ENCODE measurements at regions not wholly inside any gene's neighbourhood (a gene's known extent, or its start where the extent isn't known, plus 50 kb on each side); places are given as distances from the start of the nearest gene placed in this dataset.
"Not testable (repeated sequence)": the region's sequence is repeated elsewhere in the genome, so short reads cannot be mapped to it uniquely, and the experiment has no call there.

DNA sequence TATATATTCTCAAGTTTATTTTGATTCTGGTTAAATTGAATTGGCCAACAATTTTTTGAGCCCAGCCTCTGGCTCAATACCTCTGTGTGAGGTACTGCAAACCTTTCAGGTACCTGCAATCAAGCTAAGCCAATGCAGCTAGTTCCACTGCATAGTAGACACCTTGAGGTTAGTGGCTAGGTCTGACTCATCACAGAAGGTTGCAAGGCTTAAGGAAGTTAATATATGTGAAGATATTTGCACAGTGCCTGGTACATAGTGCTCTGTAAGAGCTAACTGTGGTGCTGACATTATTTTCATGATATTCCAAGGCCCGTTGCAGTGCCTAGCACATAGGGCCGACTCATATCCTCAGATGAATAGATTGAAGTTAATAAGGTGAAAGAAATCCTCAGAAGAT, 330.5 kb upstream of the KAZN start:
- H3K36me3 ChIP-seq (replicated peaks; ENCODE audit: insufficient read depth, low read depth): no peaks in the 10 kb centered on the region
- no peak overlapping the region for H2AFZ ChIP-seq
- no peak overlapping the region for H3K4me2 ChIP-seq
- DNase-seq (ENCODE audit: low spot score): peak; percentile 40
- 71% methylated on average over 2 of the region's 2 CpGs for WGBS (ENCODE audit: low lambda C conversion rate, missing lambda C conversion rate)
- no peaks in the 10 kb centered on the region for H4K20me1 ChIP-seq (ENCODE audit: insufficient read depth, poor library complexity, severe bottlenecking)
- no peaks in the 10 kb centered on the region for H3K27me3 ChIP-seq
- no peaks in the 10 kb centered on the region for H3K4me1 ChIP-seq (ENCODE audit: insufficient read depth)
- TF ChIP-seq EZH2phosphoT487 (IDR thresholded peaks at IDR 0.05; ENCODE audit: low read depth, severe bottlenecking, unreplicated experiment): no peak
- H3K79me2 ChIP-seq: no peaks in the 10 kb centered on the region
- H3K9me2 ChIP-seq (replicated peaks; ENCODE audit: insufficient read depth): no peaks in the 10 kb centered on the region
- no peak overlapping the region for H3K27ac ChIP-seq
- H3K9me3 ChIP-seq (ENCODE audit: low read depth): no peaks in the 10 kb centered on the region
- no peak overlapping the region for H3K4me3 ChIP-seq

DNA sequence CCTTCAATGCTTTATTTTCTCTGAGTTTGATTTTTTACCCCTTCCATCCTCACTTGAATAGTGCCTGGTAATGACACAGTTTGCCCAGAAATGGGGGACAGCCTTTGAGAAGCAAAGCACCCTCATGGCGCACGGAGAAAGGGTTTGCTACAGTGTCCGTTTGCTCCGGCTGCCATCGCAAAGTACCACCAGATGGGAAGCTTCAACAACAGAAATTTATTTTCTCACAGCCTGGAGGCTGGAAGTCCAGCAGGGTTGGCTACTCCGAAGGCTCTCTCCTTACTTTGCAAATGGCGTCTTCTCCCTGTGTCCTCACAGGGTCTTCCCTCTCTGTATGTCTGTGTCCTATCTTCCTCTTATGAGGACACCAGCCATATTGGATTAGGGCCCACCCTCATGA, 327.7 kb upstream of the KAZN start:
- Histone ChIP-seq H3K9me3 (ENCODE audit: low read depth) (no peaks in the 10 kb centered on the region), H3K79me2 (no peaks in the 10 kb centered on the region), H4K20me1 (ENCODE audit: insufficient read depth, poor library complexity, severe bottlenecking) (no peaks in the 10 kb centered on the region), H3K36me3 (replicated peaks; ENCODE audit: insufficient read depth, low read depth) (no peaks in the 10 kb centered on the region), H3K4me1 (ENCODE audit: insufficient read depth) (no peaks in the 10 kb centered on the region), H3K9me2 (replicated peaks; ENCODE audit: insufficient read depth) (no peaks in the 10 kb centered on the region), H2AFZ (no peak overlapping the region), H3K27me3 (no peaks in the 10 kb centered on the region), H3K4me3 (no peak overlapping the region), H3K4me2 (no peak overlapping the region), H3K27ac (no peak overlapping the region)
- TF ChIP-seq EZH2 (IDR thresholded peaks at IDR 0.05; ENCODE audit: borderline replicate concordance): no peak
- TF ChIP-seq, protein P1, sequence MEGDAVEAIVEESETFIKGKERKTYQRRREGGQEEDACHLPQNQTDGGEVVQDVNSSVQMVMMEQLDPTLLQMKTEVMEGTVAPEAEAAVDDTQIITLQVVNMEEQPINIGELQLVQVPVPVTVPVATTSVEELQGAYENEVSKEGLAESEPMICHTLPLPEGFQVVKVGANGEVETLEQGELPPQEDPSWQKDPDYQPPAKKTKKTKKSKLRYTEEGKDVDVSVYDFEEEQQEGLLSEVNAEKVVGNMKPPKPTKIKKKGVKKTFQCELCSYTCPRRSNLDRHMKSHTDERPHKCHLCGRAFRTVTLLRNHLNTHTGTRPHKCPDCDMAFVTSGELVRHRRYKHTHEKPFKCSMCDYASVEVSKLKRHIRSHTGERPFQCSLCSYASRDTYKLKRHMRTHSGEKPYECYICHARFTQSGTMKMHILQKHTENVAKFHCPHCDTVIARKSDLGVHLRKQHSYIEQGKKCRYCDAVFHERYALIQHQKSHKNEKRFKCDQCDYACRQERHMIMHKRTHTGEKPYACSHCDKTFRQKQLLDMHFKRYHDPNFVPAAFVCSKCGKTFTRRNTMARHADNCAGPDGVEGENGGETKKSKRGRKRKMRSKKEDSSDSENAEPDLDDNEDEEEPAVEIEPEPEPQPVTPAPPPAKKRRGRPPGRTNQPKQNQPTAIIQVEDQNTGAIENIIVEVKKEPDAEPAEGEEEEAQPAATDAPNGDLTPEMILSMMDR (IDR thresholded peaks at IDR 0.05; ENCODE audit: poor library complexity): no peak
- no peak for TF ChIP-seq EZH2phosphoT487 (IDR thresholded peaks at IDR 0.05; ENCODE audit: low read depth, severe bottlenecking, unreplicated experiment)
- DNase-seq (ENCODE audit: low spot score): no peak
- WGBS (ENCODE audit: low lambda C conversion rate, missing lambda C conversion rate): 96% methylated on average over 7 of the region's 7 CpGs

DNA sequence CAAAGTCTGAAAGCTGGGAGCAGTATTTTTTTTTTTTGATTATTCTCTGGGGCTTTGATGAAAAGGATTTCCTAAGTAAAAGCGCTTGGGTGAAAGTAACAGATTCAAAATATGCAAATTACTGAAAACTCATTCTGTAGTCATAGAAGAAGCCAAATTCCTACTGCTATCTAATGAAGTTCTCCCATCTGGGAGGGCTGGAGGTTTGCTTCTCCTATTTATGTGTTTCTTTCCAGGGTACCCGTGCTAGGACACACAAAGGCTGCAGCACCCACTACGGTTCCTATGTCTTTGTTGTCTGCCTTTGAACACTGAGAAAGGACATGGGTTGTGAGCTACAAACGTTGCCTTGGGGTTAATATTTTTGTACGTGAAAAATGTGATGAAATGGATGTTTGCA, 324.7 kb upstream of the KAZN start:
- TF ChIP-seq, protein P1 (IDR thresholded peaks at IDR 0.05; ENCODE audit: poor library complexity): no peak
- no peak for TF ChIP-seq EZH2 (IDR thresholded peaks at IDR 0.05; ENCODE audit: borderline replicate concordance)
- TF ChIP-seq EZH2phosphoT487 (IDR thresholded peaks at IDR 0.05; ENCODE audit: low read depth, severe bottlenecking, unreplicated experiment): no peak
- no peaks in the 10 kb centered on the region for H4K20me1 ChIP-seq (ENCODE audit: insufficient read depth, poor library complexity, severe bottlenecking)
- no peaks in the 10 kb centered on the region for H3K79me2 ChIP-seq
- no peak overlapping the region for H3K4me3 ChIP-seq
- H3K4me1 ChIP-seq (ENCODE audit: insufficient read depth): no peaks in the 10 kb centered on the region
- H3K9me3 ChIP-seq (ENCODE audit: low read depth): no peaks in the 10 kb centered on the region
- WGBS (ENCODE audit: low lambda C conversion rate, missing lambda C conversion rate): 88% methylated on average over 5 of the region's 5 CpGs
- H3K27me3 ChIP-seq: no peaks in the 10 kb centered on the region
- H3K36me3 ChIP-seq (replicated peaks; ENCODE audit: insufficient read depth, low read depth): no peaks in the 10 kb centered on the region
- H3K4me2 ChIP-seq: no peak overlapping the region
- H2AFZ ChIP-seq: no peak overlapping the region
- no peak overlapping the region for H3K27ac ChIP-seq
- no peak for DNase-seq (ENCODE audit: low spot score)
- no peaks in the 10 kb centered on the region for H3K9me2 ChIP-seq (replicated peaks; ENCODE audit: insufficient read depth)

DNA sequence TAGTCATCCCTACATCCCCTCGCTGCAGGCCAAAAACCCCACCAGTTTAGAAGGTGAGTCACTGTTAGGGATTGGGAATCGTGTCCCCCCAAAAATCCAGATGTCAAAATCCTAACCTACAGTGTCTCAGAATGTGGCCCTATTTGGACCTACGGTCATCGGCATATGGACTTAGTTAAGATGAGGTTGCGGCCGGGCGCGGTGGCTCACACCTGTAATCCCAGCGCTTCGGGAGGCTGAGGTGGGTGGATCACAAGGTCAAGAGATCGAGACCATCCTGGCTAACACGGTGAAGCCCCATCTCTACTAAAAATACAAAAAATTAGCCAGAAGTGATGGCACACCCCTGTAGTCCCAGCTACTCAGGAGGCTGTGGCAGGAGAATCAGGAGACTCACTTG, 318.6 kb upstream of the KAZN start:
- H3K4me2 ChIP-seq; H3K9me2 ChIP-seq (replicated peaks; ENCODE audit: insufficient read depth); H3K27ac ChIP-seq; H3K4me3 ChIP-seq; H3K4me1 ChIP-seq (ENCODE audit: insufficient read depth); H3K79me2 ChIP-seq; H3K9me3 ChIP-seq (ENCODE audit: low read depth); H3K36me3 ChIP-seq (replicated peaks; ENCODE audit: insufficient read depth, low read depth); H3K27me3 ChIP-seq; H2AFZ ChIP-seq; H4K20me1 ChIP-seq (ENCODE audit: insufficient read depth, poor library complexity, severe bottlenecking); DNase-seq (ENCODE audit: low spot score): not testable (repeated sequence)
- 94% methylated on average over 12 of the region's 12 CpGs for WGBS (ENCODE audit: low lambda C conversion rate, missing lambda C conversion rate)

DNA sequence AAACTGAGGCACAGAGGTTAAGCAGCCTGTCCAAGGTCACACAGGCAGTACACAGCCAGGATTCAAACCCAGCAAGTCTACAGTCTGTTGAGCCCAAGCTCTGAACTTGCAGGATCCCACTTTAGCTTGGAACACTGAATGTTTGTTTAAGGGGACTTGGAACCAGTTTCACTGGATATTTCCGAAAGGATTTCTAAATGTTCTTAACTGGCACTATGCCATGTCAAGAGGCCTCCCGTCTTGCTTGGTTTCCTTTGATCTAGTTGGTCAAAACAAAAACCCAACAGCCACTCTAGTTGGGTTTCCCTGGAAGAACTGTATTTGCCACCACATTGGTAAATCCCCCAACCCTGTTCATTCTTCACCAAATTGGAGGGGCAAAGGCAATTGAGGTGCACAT, 317.6 kb upstream of the KAZN start:
- Histone ChIP-seq H3K9me3 (ENCODE audit: low read depth) (no peaks in the 10 kb centered on the region), H2AFZ (no peak overlapping the region), H3K27me3 (no peaks in the 10 kb centered on the region), H3K79me2 (no peaks in the 10 kb centered on the region), H3K36me3 (replicated peaks; ENCODE audit: insufficient read depth, low read depth) (no peaks in the 10 kb centered on the region), H3K9me2 (replicated peaks; ENCODE audit: insufficient read depth) (no peaks in the 10 kb centered on the region), H3K27ac (no peak overlapping the region), H3K4me1 (ENCODE audit: insufficient read depth) (no peaks in the 10 kb centered on the region), H4K20me1 (ENCODE audit: insufficient read depth, poor library complexity, severe bottlenecking) (no peaks in the 10 kb centered on the region), H3K4me2 (no peak overlapping the region), H3K4me3 (no peak overlapping the region)
- 57% methylated on average over 2 of the region's 2 CpGs for WGBS (ENCODE audit: low lambda C conversion rate, missing lambda C conversion rate)
- TF ChIP-seq EZH2 (IDR thresholded peaks at IDR 0.05; ENCODE audit: borderline replicate concordance): no peak
- TF ChIP-seq, protein P1 (IDR thresholded peaks at IDR 0.05; ENCODE audit: poor library complexity): no peak
- no peak for TF ChIP-seq EZH2phosphoT487 (IDR thresholded peaks at IDR 0.05; ENCODE audit: low read depth, severe bottlenecking, unreplicated experiment)
- no peak for DNase-seq (ENCODE audit: low spot score)

All from hepatocyte (in vitro differentiated cells).